A673 (cell line): ENCODE measurements at regions not wholly inside any gene's neighbourhood (a gene's known extent, or its start where the extent isn't known, plus 50 kb on each side); places are given as distances from the start of the nearest gene placed in this dataset.

Source experiments
- EZH2 ChIP-seq: fragments of 200-600 bp; sonication (generic); IDR thresholded peaks from 2 replicates; pipeline ENCODE4 v1.6.1; 2017; ENCODE audit warnings: borderline replicate concordance, low read depth, mild to moderate bottlenecking, mixed read lengths, antibody characterized with exemption, low read length; ENCODE audit not compliant: poor library complexity, severe bottlenecking
- TF ChIP-seq, protein P1 (sequence below): fragments of 300-800, 200-600 bp; sonication (generic); conservative IDR thresholded peaks from 2 replicates; pipeline ENCODE4 v1.5.1; 2017; ENCODE audit warnings: low read depth, mild to moderate bottlenecking, antibody characterized with exemption, low read length, moderate library complexity, mixed read lengths

DNA sequence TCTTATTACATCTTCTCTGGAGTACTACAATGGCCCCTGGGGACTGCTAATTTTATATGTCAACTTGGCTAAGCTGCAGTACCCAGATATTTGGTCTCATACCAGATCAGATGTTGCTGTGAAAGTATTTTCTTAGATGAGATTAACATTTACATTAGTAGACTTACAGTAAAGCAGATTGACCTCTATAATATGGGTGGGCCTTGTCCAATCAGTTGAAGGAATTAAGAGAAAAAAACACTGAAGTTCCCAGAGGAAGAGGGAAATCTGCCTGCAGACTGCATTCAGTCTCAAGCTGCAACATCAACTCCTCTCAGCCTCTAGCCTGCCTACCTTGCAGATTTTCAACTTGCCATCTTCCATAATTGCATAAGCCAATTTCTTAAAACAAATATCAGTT lies 430.1 kb downstream of the MED13L start:
- TF ChIP-seq, protein P1, sequence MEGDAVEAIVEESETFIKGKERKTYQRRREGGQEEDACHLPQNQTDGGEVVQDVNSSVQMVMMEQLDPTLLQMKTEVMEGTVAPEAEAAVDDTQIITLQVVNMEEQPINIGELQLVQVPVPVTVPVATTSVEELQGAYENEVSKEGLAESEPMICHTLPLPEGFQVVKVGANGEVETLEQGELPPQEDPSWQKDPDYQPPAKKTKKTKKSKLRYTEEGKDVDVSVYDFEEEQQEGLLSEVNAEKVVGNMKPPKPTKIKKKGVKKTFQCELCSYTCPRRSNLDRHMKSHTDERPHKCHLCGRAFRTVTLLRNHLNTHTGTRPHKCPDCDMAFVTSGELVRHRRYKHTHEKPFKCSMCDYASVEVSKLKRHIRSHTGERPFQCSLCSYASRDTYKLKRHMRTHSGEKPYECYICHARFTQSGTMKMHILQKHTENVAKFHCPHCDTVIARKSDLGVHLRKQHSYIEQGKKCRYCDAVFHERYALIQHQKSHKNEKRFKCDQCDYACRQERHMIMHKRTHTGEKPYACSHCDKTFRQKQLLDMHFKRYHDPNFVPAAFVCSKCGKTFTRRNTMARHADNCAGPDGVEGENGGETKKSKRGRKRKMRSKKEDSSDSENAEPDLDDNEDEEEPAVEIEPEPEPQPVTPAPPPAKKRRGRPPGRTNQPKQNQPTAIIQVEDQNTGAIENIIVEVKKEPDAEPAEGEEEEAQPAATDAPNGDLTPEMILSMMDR = no peak
- TF ChIP-seq EZH2 = no peak
